Liver (tissue), 8 donors: ENCODE measurements at regions not wholly inside any gene's neighbourhood (a gene's known extent, or its start where the extent isn't known, plus 50 kb on each side); places are given as distances from the start of the nearest gene placed in this dataset.

Experiments
- DNase-seq: peaks from one replicate; pipeline ENCODE4 v3.0.0-alpha.2; 2017; ENCODE audit warnings: low spot score
- H3K27ac ChIP-seq, 2 donors: one replicate each; pipeline ENCODE4 v1.7.0; 2013; ENCODE audit warnings: inconsistent platforms in 2 of 2, low read length in 2 of 2, control low read depth in 1 of 2, low read depth in 1 of 2, mild to moderate bottlenecking in 1 of 2
- H3K27me3 ChIP-seq, 4 donors: one replicate each; pipeline versions ENCODE4 v1.6.1 to v1.7.0; 2013; ENCODE audit warnings: low read length in 3 of 4, inconsistent platforms in 1 of 4, mild to moderate bottlenecking in 1 of 4, moderate library complexity in 1 of 4; ENCODE audit not compliant: control insufficient read depth in 4 of 4, insufficient read depth in 4 of 4
- H3K36me3 ChIP-seq, 4 donors: one replicate each; pipeline versions ENCODE4 v1.6.1 to v1.7.0; 2013; ENCODE audit warnings: low read length in 3 of 4, mild to moderate bottlenecking in 3 of 4, low read depth in 1 of 4, moderate library complexity in 1 of 4; ENCODE audit not compliant: control insufficient read depth in 4 of 4, insufficient read depth in 3 of 4
- H3K4me1 ChIP-seq, 4 donors: one replicate each; pipeline versions ENCODE4 v1.6.1 to v1.7.0; 2013; ENCODE audit warnings: low read length in 3 of 4, mild to moderate bottlenecking in 3 of 4, moderate library complexity in 1 of 4; ENCODE audit not compliant: control insufficient read depth in 4 of 4, insufficient read depth in 4 of 4
- H3K4me3 ChIP-seq, 3 donors: one replicate each; pipeline versions ENCODE4 v1.6.1 to v1.7.0; 2013; ENCODE audit warnings: low read length in 3 of 3, control low read depth in 1 of 3, low read depth in 1 of 3, mild to moderate bottlenecking in 1 of 3
- H3K9ac ChIP-seq, 2 donors: one replicate each; pipeline ENCODE4 v1.7.0; 2013; ENCODE audit warnings: low read length in 2 of 2, mild to moderate bottlenecking in 2 of 2, moderate library complexity in 2 of 2, control low read depth in 1 of 2, low read depth in 1 of 2
- H3K9me3 ChIP-seq, 4 donors: one replicate each; pipeline versions ENCODE4 v1.6.1 to v1.7.0; 2013; ENCODE audit warnings: low read length in 3 of 4; ENCODE audit not compliant: control insufficient read depth in 4 of 4
- ATF3 ChIP-seq: IDR thresholded peaks from 2 replicates; pipeline ENCODE4 v1.6.1; 2016; ENCODE audit warnings: antibody characterized with exemption
- CTCF ChIP-seq: fragments of 150-350 bp; IDR thresholded peaks from 2 replicates; pipeline ENCODE4 v1.5.1; 2017; ENCODE audit warnings: improper control_type of control experiment, low read depth, low read length; ENCODE audit not compliant: missing input control
- EGR1 ChIP-seq, 2 donors: IDR thresholded peaks; 2 replicates each; pipeline ENCODE4 v1.6.1; 2016 to 2018; ENCODE audit warnings: antibody characterized with exemption in 2 of 2, low read depth in 2 of 2
- FOXA1 ChIP-seq: IDR thresholded peaks from 2 replicates; pipeline ENCODE4 v1.6.1; 2016; ENCODE audit warnings: antibody characterized with exemption
- FOXA2 ChIP-seq: IDR thresholded peaks from 2 replicates; pipeline ENCODE4 v1.6.1; 2016; ENCODE audit warnings: antibody characterized with exemption
- GABPA ChIP-seq, 2 donors: IDR thresholded peaks in 1 of 2; conservative IDR thresholded peaks in 1 of 2; 2 replicates each; pipeline ENCODE4 v1.6.1; 2016; ENCODE audit warnings: antibody characterized with exemption in 2 of 2, mild to moderate bottlenecking in 1 of 2, moderate library complexity in 1 of 2
- HNF4A ChIP-seq, 2 donors: conservative IDR thresholded peaks; 2 replicates each; pipeline ENCODE4 v1.6.1; 2016; ENCODE audit warnings: antibody characterized with exemption in 2 of 2, mild to moderate bottlenecking in 2 of 2
- JUND ChIP-seq, 2 donors: IDR thresholded peaks; 2 replicates each; pipeline ENCODE4 v1.6.1; 2016; ENCODE audit warnings: antibody characterized with exemption in 2 of 2
- MAX ChIP-seq: IDR thresholded peaks from 2 replicates; pipeline ENCODE4 v1.6.1; 2016; ENCODE audit warnings: antibody characterized with exemption
- RAD21 ChIP-seq, 2 donors: IDR thresholded peaks; 2 replicates each; pipeline ENCODE4 v1.6.1; 2016; ENCODE audit warnings: antibody characterized with exemption in 2 of 2, mild to moderate bottlenecking in 2 of 2
- REST ChIP-seq: IDR thresholded peaks from 2 replicates; pipeline ENCODE4 v1.6.1; 2016; ENCODE audit warnings: antibody characterized with exemption, mild to moderate bottlenecking
- RXRA ChIP-seq, 2 donors: IDR thresholded peaks; 2 replicates each; pipeline ENCODE4 v1.6.1; 2017 to 2018; ENCODE audit warnings: antibody characterized with exemption in 2 of 2, mild to moderate bottlenecking in 1 of 2
- SP1 ChIP-seq: IDR thresholded peaks from 2 replicates; pipeline ENCODE4 v1.6.1; 2018; ENCODE audit warnings: antibody characterized with exemption, mild to moderate bottlenecking
- TAF1 ChIP-seq: conservative IDR thresholded peaks from 2 replicates; pipeline ENCODE4 v1.6.1; 2016; ENCODE audit warnings: antibody characterized with exemption, mild to moderate bottlenecking
- YY1 ChIP-seq: IDR thresholded peaks from 2 replicates; pipeline ENCODE4 v1.6.1; 2016; ENCODE audit warnings: antibody characterized with exemption, mild to moderate bottlenecking
- ZBTB33 ChIP-seq: IDR thresholded peaks from 2 replicates; pipeline ENCODE4 v1.6.1; 2016; ENCODE audit warnings: antibody characterized with exemption
- WGBS: extraction: QIAGEN DNeasy Blood & Tissue Kit; methylation state at CpG from one replicate; pipeline ENCODE4 v1.1.7; 2013; 5-methylcytosine and 5-hydroxymethylcytosine counted together
- donor health status: healthy.
- donor health status: healthy.
- donor health status: healthy.
- donor health status: healthy.
- donor health status: healthy.

- H3K36me3 ChIP-seq, result no peaks in the 10 kb centered on the region
- no peak overlapping the region for H3K27ac ChIP-seq
- 29% methylated on average over 1 of the region's 1 CpG for WGBS
- H3K4me1 ChIP-seq, result no peaks in the 10 kb centered on the region
- no peak for DNase-seq
- no peaks in the 10 kb centered on the region for H3K9me3 ChIP-seq
- TF ChIP-seq ATF3 (no peak), MAX (no peak), FOXA1 (no peak), ZBTB33 (no peak), EGR1 (IDR thresholded peaks at IDR 0.05; ENCODE audit: low read depth in 2 of 2) (no peak), REST (no peak), FOXA2 (no peak), RAD21 (IDR thresholded peaks at IDR 0.05) (no peak), YY1 (no peak), RXRA (IDR thresholded peaks at IDR 0.05) (no peak), HNF4A (conservative IDR thresholded peaks at IDR 0.05) (no peak), TAF1 (no peak), GABPA (IDR thresholded peaks at IDR 0.05 in 1 of 2, conservative IDR thresholded peaks at IDR 0.05 in 1 of 2) (no peak), JUND (IDR thresholded peaks at IDR 0.05) (no peak)
- no peaks in the 10 kb centered on the region for H3K27me3 ChIP-seq
- H3K9ac ChIP-seq, result no peak overlapping the region
- no peak overlapping the region for H3K4me3 ChIP-seq
Observed at GRCh38 chr5:15447209-15447608, 52.8 kb upstream of the FBXL7 start.

GRCh38 chr5:15446552-15446951, 53.4 kb upstream of the FBXL7 start:
- Histone ChIP-seq H3K27ac (no peak overlapping the region), H3K4me1 (no peaks in the 10 kb centered on the region), H3K9ac (no peak overlapping the region), H3K27me3 (no peaks in the 10 kb centered on the region), H3K4me3 (no peak overlapping the region), H3K36me3 (no peaks in the 10 kb centered on the region), H3K9me3 (no peaks in the 10 kb centered on the region)
- no peak for DNase-seq
- TF ChIP-seq MAX, result no peak
- no peak for TF ChIP-seq ZBTB33
- no peak for TF ChIP-seq GABPA (IDR thresholded peaks at IDR 0.05 in 1 of 2, conservative IDR thresholded peaks at IDR 0.05 in 1 of 2)
- no peak for TF ChIP-seq CTCF
- TF ChIP-seq TAF1, result no peak
- TF ChIP-seq JUND (IDR thresholded peaks at IDR 0.05), result no peak
- no peak for TF ChIP-seq YY1
- no peak for TF ChIP-seq REST
- TF ChIP-seq SP1, result no peak
